T-helper 2 cell (primary cell): ENCODE measurements at regions not wholly inside any gene's neighbourhood (a gene's known extent, or its start where the extent isn't known, plus 50 kb on each side); places are given as distances from the start of the nearest gene placed in this dataset.

Experiments
- DNase-seq, 5 experiments: peaks; one replicate each; pipeline versions ENCODE4 v3.0.0 to v3.0.0-alpha.2; 2012 to 2022

GRCh38 chr5:31048282-31049270 is 144.9 kb upstream of the CDH6 start:
- no peak for DNase-seq

- DNase-seq, result no peak
These were observed 145.9 kb upstream of the CDH6 start for GRCh38 chr5:31047621-31048020.

- no peak for DNase-seq
These were observed 146.5 kb upstream of the CDH6 start for GRCh38 chr5:31047007-31047406.

- no peak for DNase-seq
These were observed 157.1 kb upstream of the CDH6 start for GRCh38 chr5:31036411-31036810.

- DNase-seq, result no peak
These were observed 160.2 kb upstream of the CDH6 start for GRCh38 chr5:31033295-31033694.

GRCh38 chr5:31029925-31030324 is 163.6 kb upstream of the CDH6 start:
- no peak for DNase-seq

- no peak for DNase-seq
These were observed 165.8 kb upstream of the CDH6 start for GRCh38 chr5:31027721-31028120.

- DNase-seq, result no peak
These were observed 170.4 kb upstream of the CDH6 start for GRCh38 chr5:31023105-31023504.

GRCh38 chr5:31021181-31021624 is 172.3 kb upstream of the CDH6 start:
- no peak for DNase-seq

- DNase-seq, result no peak
These were observed 185.3 kb upstream of the CDH6 start for GRCh38 chr5:31008231-31008630.

GRCh38 chr5:31007672-31008071 is 185.8 kb upstream of the CDH6 start:
- DNase-seq, result no peak

- DNase-seq, result no peak
These were observed 193.2 kb upstream of the CDH6 start for GRCh38 chr5:31000287-31000686.

GRCh38 chr5:30997681-30998080 is 195.8 kb upstream of the CDH6 start:
- DNase-seq, result no peak

- no peak for DNase-seq
These were observed 198.6 kb upstream of the CDH6 start for GRCh38 chr5:30994902-30995301.

GRCh38 chr5:30994176-30994575 is 199.3 kb upstream of the CDH6 start:
- no peak for DNase-seq

- no peak for DNase-seq
These were observed 202.0 kb upstream of the CDH6 start for GRCh38 chr5:30991462-30991861.

GRCh38 chr5:30981576-30981975 is 211.9 kb upstream of the CDH6 start:
- DNase-seq, result no peak

- DNase-seq, result no peak
These were observed 224.5 kb upstream of the CDH6 start for GRCh38 chr5:30968971-30969370.

GRCh38 chr5:30960036-30960435 is 233.4 kb upstream of the CDH6 start:
- no peak for DNase-seq

- DNase-seq, result no peak
These were observed 234.2 kb upstream of the CDH6 start for GRCh38 chr5:30959238-30959637.

- no peak for DNase-seq
These were observed 235.9 kb upstream of the CDH6 start for GRCh38 chr5:30957591-30957990.

GRCh38 chr5:30956251-30956650 is 237.2 kb upstream of the CDH6 start:
- DNase-seq, result no peak

GRCh38 chr5:30937070-30937469 is 256.4 kb upstream of the CDH6 start:
- no peak for DNase-seq

GRCh38 chr5:30933599-30933998 is 259.9 kb upstream of the CDH6 start:
- DNase-seq, result no peak
